Stimulated activated effector memory CD8-positive, alpha-beta T cell treated with anti-CD3 and anti-CD28 coated beads, Interleukin-12 subunit alpha, Interleukin-12 subunit beta, amount 100 ng/mL, for 72 hours (primary cell): ENCODE measurements at regions not wholly inside any gene's neighbourhood (a gene's known extent, or its start where the extent isn't known, plus 50 kb on each side); places are given as distances from the start of the nearest gene placed in this dataset.
A peak's percentile ranks its signal among the peaks of the same experiment; 100 is the strongest.

Source experiments
- ATAC-seq: fragments of 150-1000 bp; cut with Tn5 transposase; 2 replicates; pipeline ENCODE4 v1.10.0; 2021
- DNase-seq, 2 donors: peaks; one replicate each; pipeline ENCODE4 v3.0.0; 2021 to 2022; ENCODE audit warnings: low spot score in 2 of 2
- H3K27ac Mint-ChIP-seq: one replicate; pipeline ENCODE4 v1.8.0; 2022; ENCODE audit warnings: mild to moderate bottlenecking, mixed read lengths
- H3K36me3 Mint-ChIP-seq: one replicate; pipeline ENCODE4 v1.8.0; 2022; ENCODE audit warnings: mild to moderate bottlenecking, mixed read lengths
- H3K4me1 Mint-ChIP-seq: one replicate; pipeline ENCODE4 v1.8.0; 2022; ENCODE audit warnings: mixed read lengths
- H3K4me3 Mint-ChIP-seq: one replicate; pipeline ENCODE4 v1.8.0; 2022; ENCODE audit warnings: mild to moderate bottlenecking, mixed read lengths
- H3K9me3 Mint-ChIP-seq: one replicate; pipeline ENCODE4 v1.8.0; 2022; ENCODE audit warnings: mixed read lengths

DNA sequence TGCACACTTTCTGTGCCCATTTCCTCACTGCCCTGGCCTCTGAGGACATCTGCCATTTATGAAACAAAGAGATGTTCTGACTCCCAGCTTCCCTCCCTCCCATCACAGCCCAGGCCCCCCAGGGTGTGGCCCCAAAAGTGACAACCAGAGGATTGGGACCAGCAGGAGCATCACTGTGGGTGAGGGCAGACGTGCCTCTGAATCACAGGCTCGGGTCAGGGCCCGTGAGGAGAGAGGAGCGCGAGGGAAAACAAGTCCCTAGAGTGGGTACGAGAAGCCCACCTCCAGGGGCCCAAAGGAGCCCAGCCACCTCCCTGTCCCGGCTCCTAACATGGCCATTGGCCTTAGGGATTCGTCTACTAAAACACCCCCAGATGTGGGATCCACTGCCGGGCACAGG lies 138.0 kb upstream of the FSTL4 start:
- H3K27ac Mint-ChIP-seq = no peak overlapping the region

GRCh38 chr5:133749331-133749985 lies 137.1 kb upstream of the FSTL4 start:
- no peak overlapping the region for H3K4me3 Mint-ChIP-seq
- H3K27ac Mint-ChIP-seq = no peak overlapping the region
- no peaks in the 10 kb centered on the region for H3K9me3 Mint-ChIP-seq
- no peaks in the 10 kb centered on the region for H3K4me1 Mint-ChIP-seq
- H3K36me3 Mint-ChIP-seq = no peaks in the 10 kb centered on the region
- peak; percentile 69 for ATAC-seq
- DNase-seq = no peak

More for the DNA sequence above, 138.0 kb upstream of the FSTL4 start:
- H3K9me3 Mint-ChIP-seq = no peaks in the 10 kb centered on the region
- no peak for ATAC-seq
- no peak overlapping the region for H3K4me3 Mint-ChIP-seq
- no peaks in the 10 kb centered on the region for H3K36me3 Mint-ChIP-seq
- no peaks in the 10 kb centered on the region for H3K4me1 Mint-ChIP-seq
- DNase-seq = no peak

DNA sequence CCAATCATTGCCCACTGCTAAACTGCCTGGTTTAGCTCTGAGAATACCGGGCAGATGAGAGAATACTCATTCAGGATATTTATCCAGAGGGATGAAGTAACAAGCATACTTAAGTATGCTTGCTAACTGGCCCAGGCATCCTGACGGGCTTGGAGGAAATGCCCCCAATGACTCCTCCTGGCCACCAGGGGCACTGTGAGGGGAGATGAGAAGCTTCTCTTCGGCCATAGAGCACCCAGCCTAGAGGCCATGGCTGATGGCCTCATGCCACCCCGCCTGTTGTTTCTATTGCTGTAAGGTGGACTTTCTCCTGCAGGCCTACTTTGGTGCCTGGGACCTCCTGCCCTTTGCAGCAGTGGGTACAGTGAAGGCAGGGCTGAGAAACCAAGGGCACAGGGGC lies 134.5 kb upstream of the FSTL4 start:
- Mint-ChIP-seq H3K9me3 (no peaks in the 10 kb centered on the region), H3K36me3 (no peaks in the 10 kb centered on the region), H3K27ac (no peak overlapping the region), H3K4me3 (no peak overlapping the region), H3K4me1 (no peaks in the 10 kb centered on the region)
- peak in 1 of 2 donors; percentile 58 for DNase-seq
- no peak for ATAC-seq

DNA sequence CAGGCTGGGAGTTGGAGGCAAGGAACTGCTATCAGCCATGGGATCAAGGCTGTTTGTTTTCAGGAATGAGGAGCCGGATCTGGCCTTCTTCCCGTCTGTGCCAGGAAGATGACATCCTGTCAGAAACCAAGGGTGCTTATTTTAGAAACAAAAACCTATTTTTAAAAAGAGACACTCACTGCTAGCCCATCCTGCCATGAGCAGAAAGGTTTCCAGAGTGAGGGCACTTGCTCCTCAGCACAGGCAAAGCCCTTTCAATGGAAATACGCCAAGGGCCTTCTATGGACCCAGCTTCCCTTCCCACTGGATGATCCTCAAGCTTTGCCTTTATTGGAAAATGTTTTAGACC lies 132.6 kb upstream of the FSTL4 start:
- ATAC-seq = no peak
- Mint-ChIP-seq H3K9me3 (no peaks in the 10 kb centered on the region), H3K36me3 (no peaks in the 10 kb centered on the region), H3K4me1 (no peaks in the 10 kb centered on the region), H3K27ac (no peak overlapping the region), H3K4me3 (no peak overlapping the region)
- no peak for DNase-seq

DNA sequence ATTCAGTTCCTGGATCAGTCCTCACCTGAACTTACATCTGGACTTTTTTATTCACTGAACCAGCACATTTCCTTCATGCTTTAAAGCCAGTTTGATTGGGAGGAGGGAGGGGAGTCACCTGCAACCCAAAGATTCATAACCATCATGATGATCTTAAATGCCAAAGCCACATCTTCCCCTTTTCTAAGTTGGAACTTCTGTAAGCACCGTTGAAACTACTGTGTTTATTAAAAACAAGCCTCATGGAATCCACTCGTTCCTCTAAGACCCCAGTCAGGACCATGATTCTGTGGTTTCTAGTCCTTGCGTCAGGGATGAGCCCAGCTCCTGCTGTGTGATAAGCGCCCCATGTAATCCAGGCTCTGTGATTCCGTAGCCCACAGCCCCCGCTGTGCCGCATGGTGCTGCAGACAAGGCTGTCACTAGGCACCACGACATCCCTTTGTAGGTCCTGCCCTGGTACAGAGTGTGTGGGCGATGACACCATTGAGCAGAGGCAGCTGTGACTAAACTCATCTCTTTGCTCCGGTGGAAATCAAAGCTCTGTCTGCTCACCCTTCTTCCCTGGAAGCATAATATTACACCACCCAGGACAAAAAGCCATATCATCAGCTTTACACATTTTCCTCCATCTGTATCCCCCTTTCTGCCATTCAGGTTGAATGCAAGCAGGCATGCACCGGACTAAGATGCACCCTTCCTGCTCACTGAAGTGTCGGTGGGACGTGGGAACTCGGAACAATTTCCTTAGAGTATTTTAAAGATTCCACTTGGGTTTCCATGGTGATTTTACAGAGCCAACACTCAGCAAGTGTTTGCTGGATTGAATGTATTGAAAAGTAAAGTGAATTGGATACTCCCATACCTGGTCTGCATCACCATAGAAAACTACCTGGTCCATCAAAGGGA lies 132.0 kb upstream of the FSTL4 start:
- Mint-ChIP-seq H3K27ac (no peak overlapping the region), H3K36me3 (no peaks in the 10 kb centered on the region), H3K4me1 (no peaks in the 10 kb centered on the region), H3K4me3 (no peak overlapping the region), H3K9me3 (no peaks in the 10 kb centered on the region)
- peak; percentile 14 for ATAC-seq
- DNase-seq = no peak

- no peak overlapping the region for H3K4me3 Mint-ChIP-seq
- H3K4me1 Mint-ChIP-seq = no peaks in the 10 kb centered on the region
- H3K9me3 Mint-ChIP-seq = no peaks in the 10 kb centered on the region
- no peaks in the 10 kb centered on the region for H3K36me3 Mint-ChIP-seq
- no peak overlapping the region for H3K27ac Mint-ChIP-seq
- DNase-seq (no peak), ATAC-seq (no peak)
These were observed 130.2 kb upstream of the FSTL4 start for GRCh38 chr5:133742431-133742988.

GRCh38 chr5:133741818-133742355 lies 129.5 kb upstream of the FSTL4 start:
- DNase-seq (no peak), ATAC-seq (peak; percentile 6)
- Mint-ChIP-seq H3K9me3 (no peaks in the 10 kb centered on the region), H3K36me3 (no peaks in the 10 kb centered on the region), H3K27ac (no peak overlapping the region), H3K4me1 (no peaks in the 10 kb centered on the region), H3K4me3 (no peak overlapping the region)

DNA sequence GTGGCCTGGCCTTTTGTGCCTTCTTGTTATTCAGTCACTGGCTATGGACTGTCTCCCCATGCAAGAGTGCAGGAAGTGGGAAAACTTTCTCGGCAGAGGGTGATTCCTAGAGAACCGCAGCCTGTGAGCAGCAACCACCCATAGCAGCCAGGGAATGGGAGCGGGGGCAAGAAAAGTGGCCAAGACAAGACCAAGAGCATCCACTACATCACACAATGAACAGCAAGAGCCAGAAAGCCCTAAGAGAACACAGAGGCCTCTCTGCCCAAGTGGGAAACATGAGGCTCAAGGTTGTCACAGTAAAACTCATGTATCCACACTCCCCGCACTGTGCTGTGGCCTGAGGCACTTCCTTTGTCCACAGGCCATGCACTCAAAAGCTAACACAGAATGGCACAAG lies 129.1 kb upstream of the FSTL4 start:
- Mint-ChIP-seq H3K4me3 (no peak overlapping the region), H3K9me3 (no peaks in the 10 kb centered on the region), H3K27ac (no peak overlapping the region), H3K4me1 (no peaks in the 10 kb centered on the region), H3K36me3 (no peaks in the 10 kb centered on the region)
- DNase-seq (no peak), ATAC-seq (no peak)

DNA sequence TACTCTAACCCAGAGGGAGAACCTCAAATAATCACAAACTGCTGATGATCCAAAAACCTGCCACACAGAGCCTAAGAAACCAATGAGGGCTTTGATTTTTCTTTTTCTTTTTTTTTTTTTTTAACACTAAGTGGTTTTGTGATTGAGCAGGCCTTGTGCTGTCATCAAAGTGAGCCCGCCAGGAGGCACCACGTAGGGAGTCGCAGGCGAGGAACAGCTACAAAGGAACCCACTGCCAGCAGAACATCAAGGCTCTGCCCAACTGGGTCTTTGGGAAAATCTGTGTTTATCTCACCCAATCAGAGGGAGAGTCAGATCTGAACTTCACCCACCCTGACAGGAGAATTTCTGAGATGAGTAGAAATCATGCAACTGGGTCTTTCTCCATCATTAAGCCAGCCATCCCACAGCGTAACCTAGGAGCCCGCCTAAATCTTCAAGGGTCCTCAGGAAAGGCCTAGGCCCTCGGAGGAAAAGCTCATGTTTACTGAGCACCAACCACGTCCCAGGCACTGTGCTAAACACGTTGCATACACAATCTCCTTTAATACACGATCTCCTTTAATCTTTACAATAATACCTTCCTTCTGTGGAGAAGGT lies 126.9 kb upstream of the FSTL4 start:
- Mint-ChIP-seq H3K4me1 (no peaks in the 10 kb centered on the region), H3K36me3 (no peaks in the 10 kb centered on the region), H3K27ac (no peak overlapping the region), H3K4me3 (no peak overlapping the region), H3K9me3 (no peaks in the 10 kb centered on the region)
- ATAC-seq = no peak
- DNase-seq = no peak

DNA sequence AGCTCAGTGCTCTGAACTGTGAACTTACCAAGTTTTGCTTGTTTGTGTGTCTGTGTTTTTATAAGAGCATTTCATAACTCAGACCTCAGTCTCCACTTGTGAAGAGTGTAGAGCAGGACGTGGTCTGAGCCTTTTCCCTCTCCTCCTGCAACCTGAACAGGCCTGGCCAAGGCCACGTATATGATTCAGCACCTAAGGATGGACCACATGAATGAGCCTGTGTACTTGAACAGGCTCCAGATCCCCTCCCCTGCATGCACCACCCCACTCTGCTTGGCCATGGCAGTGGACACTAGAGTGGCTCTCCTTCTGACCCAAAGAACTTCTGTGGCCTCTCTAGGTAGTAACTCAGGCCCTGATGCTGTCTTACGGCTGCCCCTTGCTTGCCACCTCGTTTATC lies 125.9 kb upstream of the FSTL4 start:
- no peak overlapping the region for H3K27ac Mint-ChIP-seq
- no peak overlapping the region for H3K4me3 Mint-ChIP-seq
- H3K4me1 Mint-ChIP-seq = no peaks in the 10 kb centered on the region
- H3K36me3 Mint-ChIP-seq = no peaks in the 10 kb centered on the region
- ATAC-seq (no peak), DNase-seq (no peak)
- H3K9me3 Mint-ChIP-seq = no peaks in the 10 kb centered on the region

DNA sequence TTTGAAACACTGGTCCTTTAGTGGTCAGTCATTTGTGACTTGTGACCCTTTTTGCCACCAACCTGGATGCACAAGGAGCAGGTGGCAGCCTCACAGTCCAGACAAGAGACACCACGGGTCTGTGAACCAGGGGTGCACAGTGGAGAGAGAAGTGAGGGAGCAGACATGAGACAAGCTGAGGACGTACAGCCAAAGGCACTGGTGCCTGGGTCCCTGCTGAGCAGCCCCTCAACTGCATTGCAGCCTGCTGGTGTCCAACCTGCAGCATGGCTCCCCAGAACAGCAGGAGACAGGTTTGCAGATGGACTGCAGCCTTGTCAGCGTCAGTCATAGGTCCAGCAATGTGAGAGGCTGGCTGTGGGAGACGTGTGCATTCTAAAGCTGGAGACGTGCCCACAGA lies 124.2 kb upstream of the FSTL4 start:
- no peaks in the 10 kb centered on the region for H3K9me3 Mint-ChIP-seq
- H3K27ac Mint-ChIP-seq = no peak overlapping the region
- H3K4me3 Mint-ChIP-seq = no peak overlapping the region
- H3K4me1 Mint-ChIP-seq = no peaks in the 10 kb centered on the region
- DNase-seq (no peak), ATAC-seq (no peak)
- H3K36me3 Mint-ChIP-seq = no peaks in the 10 kb centered on the region

GRCh38 chr5:133735346-133735745 lies 123.0 kb upstream of the FSTL4 start:
- no peak for ATAC-seq
- H3K27ac Mint-ChIP-seq = no peak overlapping the region
- DNase-seq = no peak
- no peaks in the 10 kb centered on the region for H3K4me1 Mint-ChIP-seq
- H3K4me3 Mint-ChIP-seq = no peak overlapping the region
- H3K36me3 Mint-ChIP-seq = no peaks in the 10 kb centered on the region
- no peaks in the 10 kb centered on the region for H3K9me3 Mint-ChIP-seq

DNA sequence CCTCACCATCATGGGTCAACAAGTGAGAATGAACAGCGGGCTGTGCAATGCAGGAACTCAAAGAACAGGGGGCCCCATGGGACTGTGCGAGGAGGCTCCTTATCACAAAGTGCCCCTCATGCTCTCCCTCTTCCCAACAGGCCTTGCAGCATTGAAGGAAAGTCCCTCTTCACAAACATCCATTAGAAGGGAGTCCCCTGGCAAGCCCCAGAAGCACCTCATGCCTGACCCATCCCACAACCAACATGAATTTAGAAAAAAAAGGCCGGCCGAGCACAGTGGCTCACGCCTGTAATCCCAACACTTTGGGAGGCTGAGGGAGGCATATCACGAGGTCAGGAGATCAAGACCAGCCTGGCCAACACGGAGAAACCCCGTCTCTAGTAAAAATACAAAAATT lies 122.6 kb upstream of the FSTL4 start:
- ATAC-seq = no peak
- H3K9me3 Mint-ChIP-seq = no peaks in the 10 kb centered on the region
- no peak overlapping the region for H3K4me3 Mint-ChIP-seq
- DNase-seq = no peak
- no peaks in the 10 kb centered on the region for H3K36me3 Mint-ChIP-seq
- H3K4me1 Mint-ChIP-seq = no peaks in the 10 kb centered on the region
- no peak overlapping the region for H3K27ac Mint-ChIP-seq

- H3K4me3 Mint-ChIP-seq = no peak overlapping the region
- H3K36me3 Mint-ChIP-seq = no peaks in the 10 kb centered on the region
- ATAC-seq (peak; percentile 12), DNase-seq (no peak)
- no peak overlapping the region for H3K27ac Mint-ChIP-seq
- no peaks in the 10 kb centered on the region for H3K9me3 Mint-ChIP-seq
- no peaks in the 10 kb centered on the region for H3K4me1 Mint-ChIP-seq
These were observed 120.2 kb upstream of the FSTL4 start for GRCh38 chr5:133732536-133732935.

DNA sequence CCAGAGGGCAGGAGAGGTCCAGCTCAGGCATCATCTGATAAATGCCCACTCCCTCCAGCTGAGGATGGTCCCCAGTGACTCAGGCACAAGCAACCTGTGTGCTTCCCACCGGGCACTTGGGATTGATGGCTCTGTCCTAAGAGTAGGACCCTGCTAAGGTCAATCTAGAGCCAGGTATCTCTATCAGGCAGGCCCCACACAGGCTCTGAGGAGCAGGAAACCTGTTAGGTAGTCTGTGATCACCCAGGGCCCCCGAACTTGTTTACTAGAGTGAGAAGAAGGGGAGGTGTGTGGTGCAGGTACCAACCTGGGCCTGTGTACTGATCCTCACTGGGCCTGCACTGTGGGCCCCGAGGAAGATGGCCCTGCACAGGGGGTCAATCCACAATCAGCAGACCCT lies 119.6 kb upstream of the FSTL4 start:
- Mint-ChIP-seq H3K9me3 (no peaks in the 10 kb centered on the region), H3K4me3 (no peak overlapping the region), H3K27ac (no peak overlapping the region), H3K4me1 (no peaks in the 10 kb centered on the region), H3K36me3 (no peaks in the 10 kb centered on the region)
- ATAC-seq (peak; percentile 19), DNase-seq (no peak)
